AG04450 (cell line): ENCODE measurements at regions not wholly inside any gene's neighbourhood (a gene's known extent, or its start where the extent isn't known, plus 50 kb on each side); places are given as distances from the start of the nearest gene placed in this dataset.

ENCODE experiments used
- CTCF ChIA-PET: fragments of 300-600, 350-600 bp; formaldehyde crosslinking; extraction: SDS; loops from one replicate; lab custom pipeline; 2022; ENCODE audit warnings: antibody characterized with exemption, inconsistent platforms; lab: Charles Lee
- POLR2A ChIA-PET: fragments of 350-600 bp; formaldehyde crosslinking; extraction: SDS; loops from one replicate; lab custom pipeline; 2021; ENCODE audit warnings: antibody characterized with exemption, inconsistent platforms; lab: Yijun Ruan, JAX
- DNase-seq: peaks from one replicate; pipeline ENCODE4 v3.0.0-alpha.2; 2011; ENCODE audit warnings: low read depth, low spot score
- H3K27ac ChIP-seq: one replicate; pipeline ENCODE4 v1.5.1; 2012; ENCODE audit warnings: low read depth, low read length, control low read depth
- H3K27me3 ChIP-seq: one replicate; pipeline ENCODE4 v1.6.0; 2012; ENCODE audit warnings: low read length; ENCODE audit not compliant: control insufficient read depth, insufficient read depth
- H3K4me3 ChIP-seq: 2 replicates; pipeline ENCODE4 v1.5.1; 2011; ENCODE audit warnings: mild to moderate bottlenecking, low read depth, low read length, control low read depth
- H3K9me3 ChIP-seq: 2 replicates; pipeline ENCODE4 v1.5.1; 2012; ENCODE audit warnings: low read length; ENCODE audit not compliant: control insufficient read depth, insufficient read depth
- TF ChIP-seq, protein P1 (sequence below): IDR thresholded peaks from 2 replicates; pipeline ENCODE4 v1.5.1; 2011; ENCODE audit warnings: low read depth, low read length, control low read depth, inconsistent platforms

DNA sequence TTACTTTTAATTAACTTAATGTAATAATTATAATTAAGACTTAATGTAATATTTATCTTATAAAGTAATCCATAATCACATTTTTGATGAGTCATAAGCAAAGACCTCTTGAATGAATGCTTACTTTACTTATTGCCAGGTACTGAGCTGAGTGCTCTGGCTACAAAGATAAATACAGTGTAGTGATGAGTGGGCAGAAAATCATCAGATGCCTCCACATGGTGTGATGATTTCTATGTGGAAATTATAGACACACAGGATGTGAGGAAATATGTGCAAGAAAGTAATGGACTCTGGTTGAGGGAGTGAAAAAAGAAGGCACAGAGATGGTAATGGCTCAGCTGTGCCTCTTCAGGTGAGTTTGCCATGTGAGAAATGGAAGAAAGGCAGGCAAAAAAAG, 422.6 kb upstream of the CD180 start:
- H3K27me3 ChIP-seq = no peaks in the 10 kb centered on the region
- TF ChIP-seq, protein P1, sequence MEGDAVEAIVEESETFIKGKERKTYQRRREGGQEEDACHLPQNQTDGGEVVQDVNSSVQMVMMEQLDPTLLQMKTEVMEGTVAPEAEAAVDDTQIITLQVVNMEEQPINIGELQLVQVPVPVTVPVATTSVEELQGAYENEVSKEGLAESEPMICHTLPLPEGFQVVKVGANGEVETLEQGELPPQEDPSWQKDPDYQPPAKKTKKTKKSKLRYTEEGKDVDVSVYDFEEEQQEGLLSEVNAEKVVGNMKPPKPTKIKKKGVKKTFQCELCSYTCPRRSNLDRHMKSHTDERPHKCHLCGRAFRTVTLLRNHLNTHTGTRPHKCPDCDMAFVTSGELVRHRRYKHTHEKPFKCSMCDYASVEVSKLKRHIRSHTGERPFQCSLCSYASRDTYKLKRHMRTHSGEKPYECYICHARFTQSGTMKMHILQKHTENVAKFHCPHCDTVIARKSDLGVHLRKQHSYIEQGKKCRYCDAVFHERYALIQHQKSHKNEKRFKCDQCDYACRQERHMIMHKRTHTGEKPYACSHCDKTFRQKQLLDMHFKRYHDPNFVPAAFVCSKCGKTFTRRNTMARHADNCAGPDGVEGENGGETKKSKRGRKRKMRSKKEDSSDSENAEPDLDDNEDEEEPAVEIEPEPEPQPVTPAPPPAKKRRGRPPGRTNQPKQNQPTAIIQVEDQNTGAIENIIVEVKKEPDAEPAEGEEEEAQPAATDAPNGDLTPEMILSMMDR = no peak
- no peak overlapping the region for H3K4me3 ChIP-seq
- H3K27ac ChIP-seq = no peak overlapping the region
- H3K9me3 ChIP-seq = no peaks in the 10 kb centered on the region
- CTCF ChIA-PET = no interaction called here
- no peak for DNase-seq
- POLR2A ChIA-PET = no interaction called here

DNA sequence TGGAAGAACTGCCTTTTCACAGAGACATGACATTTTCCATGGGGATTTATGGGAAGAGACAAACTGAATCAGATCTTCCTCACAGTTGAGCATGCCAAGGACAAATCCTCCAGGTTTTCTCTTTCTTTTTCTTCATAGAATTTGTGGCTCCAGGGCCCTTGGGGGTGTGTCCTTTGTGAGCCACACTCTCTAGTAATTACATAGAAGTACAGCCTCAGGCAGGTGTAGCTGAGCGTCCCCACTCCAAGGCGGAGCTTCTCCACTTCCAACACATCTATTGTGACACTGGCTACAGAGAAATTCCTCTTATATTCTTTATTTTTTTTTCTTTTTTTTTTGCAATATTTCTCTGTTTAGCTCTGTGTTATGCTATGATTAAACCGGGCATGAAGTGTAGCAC, 420.5 kb upstream of the CD180 start:
- Histone ChIP-seq H3K9me3 (no peaks in the 10 kb centered on the region), H3K27ac (no peak overlapping the region), H3K27me3 (no peaks in the 10 kb centered on the region), H3K4me3 (no peak overlapping the region)
- POLR2A ChIA-PET = no interaction called here
- no peak for DNase-seq
- CTCF ChIA-PET = no interaction called here
- TF ChIP-seq, protein P1 = no peak

DNA sequence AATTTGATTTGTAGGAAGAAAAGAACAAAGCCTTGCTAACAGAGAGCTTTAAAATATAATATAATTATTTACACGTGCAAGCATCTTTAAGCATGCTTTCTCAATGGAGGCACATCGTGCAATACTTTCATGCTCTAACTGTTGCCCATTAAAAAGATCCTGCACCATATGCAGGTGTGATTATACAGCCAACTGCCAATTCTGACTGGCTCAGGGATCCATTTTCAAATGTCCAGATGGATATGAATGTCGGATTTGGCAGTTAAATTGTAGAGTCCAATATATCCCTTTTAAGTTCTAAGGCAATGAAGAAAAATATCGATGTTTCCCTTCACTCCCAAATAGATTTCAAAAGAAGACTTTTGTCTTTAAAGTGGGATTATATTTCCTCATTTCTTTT, 416.4 kb upstream of the CD180 start:
- TF ChIP-seq, protein P1 = no peak
- Histone ChIP-seq H3K4me3 (no peak overlapping the region), H3K27me3 (no peaks in the 10 kb centered on the region), H3K27ac (no peak overlapping the region), H3K9me3 (no peaks in the 10 kb centered on the region)
- ChIA-PET CTCF (no interaction called here), POLR2A (no interaction called here)
- DNase-seq = no peak

DNA sequence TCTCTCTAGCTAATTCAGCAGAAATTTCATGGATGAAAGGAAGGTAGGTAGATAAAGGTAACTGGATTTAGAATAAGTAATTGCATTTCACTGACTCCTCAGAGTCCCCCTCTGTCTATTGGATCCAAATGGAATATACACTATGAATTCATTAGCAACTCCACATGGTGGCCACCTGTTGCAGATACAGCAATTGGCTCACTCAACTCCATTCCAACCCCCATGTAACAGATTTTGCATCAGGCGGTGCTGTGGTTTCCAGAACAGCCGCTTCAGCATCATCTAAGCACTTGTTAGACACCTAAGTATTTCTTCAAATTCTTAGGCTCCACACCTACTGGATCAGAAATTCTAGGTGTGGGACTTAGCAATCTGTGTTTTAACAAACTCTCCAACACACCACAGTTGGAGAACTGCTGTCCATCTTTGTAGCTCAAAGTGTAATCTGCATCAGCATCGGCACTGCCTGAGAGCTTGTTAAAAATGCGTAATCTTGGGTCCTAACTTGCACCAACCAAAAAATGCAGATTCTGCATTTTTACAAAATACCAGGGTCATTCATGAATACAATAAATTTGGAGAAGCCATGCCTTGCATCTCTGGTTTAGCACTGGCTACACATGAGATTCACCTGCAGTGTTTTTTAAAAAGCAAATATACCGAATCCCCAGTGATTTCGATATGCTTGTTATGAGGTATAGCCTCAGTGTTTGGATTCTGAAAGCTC, 413.8 kb upstream of the CD180 start:
- no peak overlapping the region for H3K4me3 ChIP-seq
- H3K27me3 ChIP-seq = no peaks in the 10 kb centered on the region
- no peaks in the 10 kb centered on the region for H3K9me3 ChIP-seq
- H3K27ac ChIP-seq = no peak overlapping the region
- ChIA-PET CTCF (no interaction called here), POLR2A (no interaction called here)
- TF ChIP-seq, protein P1 = no peak
- no peak for DNase-seq

DNA sequence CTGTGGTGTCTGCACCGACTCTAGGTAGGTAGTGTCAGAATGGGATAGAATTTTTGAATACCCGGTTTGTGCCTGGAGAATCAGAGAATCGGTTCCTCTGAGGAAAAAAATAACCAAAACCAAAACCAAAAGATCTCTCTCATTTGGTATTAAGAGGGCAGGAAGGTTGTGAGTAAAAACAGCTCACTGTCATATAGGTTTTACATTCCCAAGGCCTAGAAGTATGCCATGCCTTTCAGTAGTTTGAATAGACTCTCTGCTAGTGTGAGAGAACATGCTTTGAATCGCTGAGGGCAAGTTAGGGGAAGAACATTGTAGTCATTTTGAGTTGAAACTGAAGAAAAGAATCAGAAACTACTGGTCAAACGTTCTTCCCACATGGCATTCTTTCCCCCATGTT, 411.4 kb upstream of the CD180 start:
- CTCF ChIA-PET = no interaction called here

More for the DNA sequence above, 411.4 kb upstream of the CD180 start:
- H3K9me3 ChIP-seq = no peaks in the 10 kb centered on the region
- no peak overlapping the region for H3K27ac ChIP-seq
- no peaks in the 10 kb centered on the region for H3K27me3 ChIP-seq
- no peak overlapping the region for H3K4me3 ChIP-seq
- DNase-seq = no peak
- POLR2A ChIA-PET = no interaction called here
- TF ChIP-seq, protein P1 = no peak
